Neural cell (in vitro differentiated cells): ENCODE measurements at regions not wholly inside any gene's neighbourhood (a gene's known extent, or its start where the extent isn't known, plus 50 kb on each side); places are given as distances from the start of the nearest gene placed in this dataset.

Experiments used
- H2AFZ ChIP-seq: fragments of 200-600, 300-800 bp; sonication (generic), shearing (Covaris generic); 2 replicates; pipeline ENCODE4 v1.6.0; 2014; ENCODE audit warnings: low read depth, mild to moderate bottlenecking, antibody characterized with exemption, low read length, moderate library complexity
- H3F3A ChIP-seq: fragments of 200-600 bp; shearing (Covaris generic); 2 replicates; pipeline ENCODE4 v1.6.1; 2016; ENCODE audit warnings: mild to moderate bottlenecking, moderate library complexity, mixed read lengths, antibody characterized with exemption, low read length; ENCODE audit not compliant: insufficient read depth, poor library complexity, severe bottlenecking
- H3K27ac ChIP-seq: fragments of 200-600, 300-800 bp; sonication (generic), shearing (Covaris generic); 2 replicates; pipeline ENCODE4 v1.5.1; 2014; ENCODE audit warnings: mild to moderate bottlenecking, low read length, moderate library complexity
- H3K27me3 ChIP-seq: fragments of 300-800, 200-600 bp; sonication (generic), shearing (Covaris generic); 2 replicates; pipeline ENCODE4 v1.6.0; 2014; ENCODE audit warnings: mild to moderate bottlenecking, low read depth, low read length, moderate library complexity; ENCODE audit not compliant: insufficient read depth
- H3K36me3 ChIP-seq: fragments of 300-800, 200-600 bp; sonication (generic), shearing (Covaris generic); 2 replicates; pipeline ENCODE4 v1.5.1; 2014; ENCODE audit warnings: mild to moderate bottlenecking, antibody characterized with exemption, low read length, moderate library complexity; ENCODE audit not compliant: insufficient read depth
- H3K4me2 ChIP-seq: fragments of 300-800, 200-600 bp; sonication (generic), shearing (Covaris generic); 2 replicates; pipeline ENCODE4 v1.6.0; 2014; ENCODE audit warnings: mild to moderate bottlenecking, low read length
- H3K4me3 ChIP-seq: fragments of 300-800, 200-600 bp; sonication (generic), shearing (Covaris generic); 2 replicates; pipeline ENCODE4 v1.5.1; 2014; ENCODE audit warnings: mild to moderate bottlenecking, low read length, moderate library complexity
- H3K79me2 ChIP-seq: fragments of 200-600 bp; shearing (Covaris generic); replicated peaks from 2 replicates; pipeline ENCODE4 v1.6.0; 2014; ENCODE audit warnings: mild to moderate bottlenecking, low read length, moderate library complexity; ENCODE audit not compliant: insufficient read depth
- H3K9ac ChIP-seq: fragments of 300-800, 200-600 bp; sonication (generic), shearing (Covaris generic); 2 replicates; pipeline ENCODE4 v1.6.1; 2016; ENCODE audit warnings: mild to moderate bottlenecking, low read length, mixed read lengths
- H3K9me2 ChIP-seq: fragments of 200-600 bp; shearing (Covaris generic); 2 replicates; pipeline ENCODE4 v1.6.1; 2016; ENCODE audit warnings: mild to moderate bottlenecking, low read length, mixed read lengths; ENCODE audit not compliant: insufficient read depth
- H3K9me3 ChIP-seq: fragments of 200-600, 300-800 bp; sonication (generic), shearing (Covaris generic); 2 replicates; pipeline ENCODE4 v1.6.1; 2016; ENCODE audit warnings: mild to moderate bottlenecking, mixed run types, low read length, moderate library complexity, mixed read lengths
- H4K20me1 ChIP-seq: fragments of 200-600 bp; shearing (Covaris generic); 2 replicates; pipeline ENCODE4 v1.6.1; 2016; ENCODE audit warnings: mild to moderate bottlenecking, mixed run types; ENCODE audit not compliant: insufficient read depth
- EP300 ChIP-seq: fragments of 450-650 bp; conservative IDR thresholded peaks from 2 replicates; pipeline ENCODE4 v1.6.1; 2014; ENCODE audit warnings: antibody characterized with exemption, mild to moderate bottlenecking, moderate library complexity; ENCODE audit not compliant: poor library complexity, severe bottlenecking
- EZH2 ChIP-seq: fragments of 200-600, 300-800 bp; shearing (Covaris generic), sonication (generic); IDR thresholded peaks from 2 replicates; pipeline ENCODE4 v1.6.1; 2014; ENCODE audit warnings: antibody characterized with exemption, low read length, borderline replicate concordance, mild to moderate bottlenecking; ENCODE audit not compliant: insufficient read depth, poor library complexity, severe bottlenecking
- MXI1 ChIP-seq: fragments of 450-650 bp; conservative IDR thresholded peaks from 2 replicates; pipeline ENCODE4 v1.6.1; 2014; ENCODE audit warnings: antibody characterized with exemption, mild to moderate bottlenecking; ENCODE audit not compliant: poor library complexity, severe bottlenecking
- POLR2AphosphoS5 ChIP-seq: IDR thresholded peaks from 2 replicates; pipeline ENCODE4 v1.6.1; 2012
- RAD21 ChIP-seq: fragments of 450-650 bp; conservative IDR thresholded peaks from 2 replicates; pipeline ENCODE4 v1.6.1; 2014; ENCODE audit warnings: antibody characterized with exemption, mild to moderate bottlenecking, moderate library complexity
- REST ChIP-seq: IDR thresholded peaks from 2 replicates; pipeline ENCODE4 v1.6.1; 2012; ENCODE audit warnings: borderline replicate concordance
- SMC3 ChIP-seq: fragments of 450-650 bp; conservative IDR thresholded peaks from 2 replicates; pipeline ENCODE4 v1.6.1; 2014; ENCODE audit warnings: antibody characterized with exemption, mild to moderate bottlenecking, moderate library complexity; ENCODE audit not compliant: poor library complexity
- TAF1 ChIP-seq: IDR thresholded peaks from 2 replicates; pipeline ENCODE4 v1.6.1; 2012; ENCODE audit warnings: low read depth
- TF ChIP-seq, protein P1 (sequence below): fragments of 450-650 bp; IDR thresholded peaks from 2 replicates; pipeline ENCODE4 v1.5.1; 2014; ENCODE audit warnings: antibody characterized with exemption, mild to moderate bottlenecking, moderate library complexity; ENCODE audit not compliant: poor library complexity, severe bottlenecking

- TF ChIP-seq MXI1 (no peak), RAD21 (no peak), SMC3 (no peak), EZH2 (no peak), REST (no peak), TAF1 (no peak), POLR2AphosphoS5 (no peak), EP300 (no peak)
- TF ChIP-seq, protein P1, sequence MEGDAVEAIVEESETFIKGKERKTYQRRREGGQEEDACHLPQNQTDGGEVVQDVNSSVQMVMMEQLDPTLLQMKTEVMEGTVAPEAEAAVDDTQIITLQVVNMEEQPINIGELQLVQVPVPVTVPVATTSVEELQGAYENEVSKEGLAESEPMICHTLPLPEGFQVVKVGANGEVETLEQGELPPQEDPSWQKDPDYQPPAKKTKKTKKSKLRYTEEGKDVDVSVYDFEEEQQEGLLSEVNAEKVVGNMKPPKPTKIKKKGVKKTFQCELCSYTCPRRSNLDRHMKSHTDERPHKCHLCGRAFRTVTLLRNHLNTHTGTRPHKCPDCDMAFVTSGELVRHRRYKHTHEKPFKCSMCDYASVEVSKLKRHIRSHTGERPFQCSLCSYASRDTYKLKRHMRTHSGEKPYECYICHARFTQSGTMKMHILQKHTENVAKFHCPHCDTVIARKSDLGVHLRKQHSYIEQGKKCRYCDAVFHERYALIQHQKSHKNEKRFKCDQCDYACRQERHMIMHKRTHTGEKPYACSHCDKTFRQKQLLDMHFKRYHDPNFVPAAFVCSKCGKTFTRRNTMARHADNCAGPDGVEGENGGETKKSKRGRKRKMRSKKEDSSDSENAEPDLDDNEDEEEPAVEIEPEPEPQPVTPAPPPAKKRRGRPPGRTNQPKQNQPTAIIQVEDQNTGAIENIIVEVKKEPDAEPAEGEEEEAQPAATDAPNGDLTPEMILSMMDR = no peak
- Histone ChIP-seq H3K4me3 (no peak overlapping the region), H3K4me2 (no peak overlapping the region), H3F3A (no peaks in the 10 kb centered on the region), H3K27ac (no peak overlapping the region), H3K9me2 (no peaks in the 10 kb centered on the region), H3K9me3 (no peaks in the 10 kb centered on the region), H4K20me1 (no peaks in the 10 kb centered on the region), H2AFZ (no peak overlapping the region), H3K36me3 (no peaks in the 10 kb centered on the region), H3K27me3 (no peaks in the 10 kb centered on the region), H3K9ac (no peak overlapping the region), H3K79me2 (no peaks in the 10 kb centered on the region)
These were observed 90.9 kb upstream of the CHST15 start for GRCh38 chr10:124184208-124184830.

- TF ChIP-seq TAF1 (no peak), RAD21 (no peak), EP300 (no peak), EZH2 (no peak), POLR2AphosphoS5 (no peak), MXI1 (no peak), REST (no peak), SMC3 (no peak)
- TF ChIP-seq, protein P1 = no peak
- no peaks in the 10 kb centered on the region for H3K9me2 ChIP-seq
- no peaks in the 10 kb centered on the region for H3K79me2 ChIP-seq
- H3K9me3 ChIP-seq = no peaks in the 10 kb centered on the region
- H3K27ac ChIP-seq = no peak overlapping the region
- no peaks in the 10 kb centered on the region for H3K27me3 ChIP-seq
- H3K9ac ChIP-seq = no peak overlapping the region
- H2AFZ ChIP-seq = no peak overlapping the region
- no peak overlapping the region for H3K4me2 ChIP-seq
- no peaks in the 10 kb centered on the region for H3F3A ChIP-seq
- H3K36me3 ChIP-seq = no peaks in the 10 kb centered on the region
- no peaks in the 10 kb centered on the region for H4K20me1 ChIP-seq
- H3K4me3 ChIP-seq = no peak overlapping the region
These were observed 90.2 kb upstream of the CHST15 start for GRCh38 chr10:124183617-124184016.
